Gastroesophageal sphincter (tissue), 4 donors: ENCODE measurements at regions not wholly inside any gene's neighbourhood (a gene's known extent, or its start where the extent isn't known, plus 50 kb on each side); places are given as distances from the start of the nearest gene placed in this dataset.

Source experiments
- ATAC-seq: fragments of 150-250 bp; one replicate; pipeline ENCODE4 v1.9.1; 2016; ENCODE audit warnings: mild to moderate bottlenecking, moderate library complexity
- H3K27ac ChIP-seq, 4 donors: fragments of 200-600 bp; sonication (generic) in 3 of 4; 1 replicate in 3 of 4; 2 replicates in 1 of 4; pipeline ENCODE4 v1.5.1; 2016 to 2019
- H3K27me3 ChIP-seq: fragments of 200-600 bp; sonication (generic); one replicate; pipeline ENCODE4 v1.5.1; 2019
- H3K36me3 ChIP-seq, 2 donors: fragments of 200-600 bp; sonication (generic); one replicate each; pipeline ENCODE4 v1.5.1; 2019; ENCODE audit warnings: control low read depth in 1 of 2
- H3K4me1 ChIP-seq, 3 donors: fragments of 200-600 bp; sonication (generic); 1 replicate in 2 of 3; 2 replicates in 1 of 3; pipeline ENCODE4 v1.5.1; 2016 to 2019; ENCODE audit warnings: control low read depth in 2 of 3
- H3K4me3 ChIP-seq, 2 donors: fragments of 200-600 bp; sonication (generic); one replicate each; pipeline ENCODE4 v1.5.1; 2019; ENCODE audit warnings: mild to moderate bottlenecking in 1 of 2, moderate library complexity in 1 of 2
- H3K9me3 ChIP-seq, 3 donors: fragments of 200-600 bp; sonication (generic); one replicate each; pipeline ENCODE4 v1.5.1; 2017 to 2019; ENCODE audit warnings: control low read depth in 2 of 3
- EP300 ChIP-seq: sonication (generic); formaldehyde crosslinking; IDR thresholded peaks from one replicate; pipeline ENCODE4 v1.6.1; 2017; ENCODE audit warnings: antibody characterized with exemption, mild to moderate bottlenecking
- POLR2A ChIP-seq, 2 donors: fragments of 450-650 bp; IDR thresholded peaks; one replicate each; pipeline ENCODE4 v1.6.1; 2017; ENCODE audit warnings: antibody characterized with exemption in 2 of 2, mild to moderate bottlenecking in 2 of 2, moderate library complexity in 1 of 2
- POLR2AphosphoS5 ChIP-seq: sonication (generic); formaldehyde crosslinking; IDR thresholded peaks from one replicate; pipeline ENCODE4 v1.6.1; 2017; ENCODE audit warnings: antibody characterized with exemption
- WGBS, 2 donors: methylation state at CpG; one replicate each; pipeline ENCODE4 v1.1.5; 2018; ENCODE audit warnings: low coverage in 1 of 2; 5-methylcytosine and 5-hydroxymethylcytosine counted together
- TF ChIP-seq, protein P1 (sequence below), 4 experiments: fragments of 200-600 bp in 2 of 4; fragments of 450-650 bp in 2 of 4; sonication (generic) in 1 of 4; IDR thresholded peaks; one replicate each; pipeline ENCODE4 v1.5.1; 2017 to 2019; ENCODE audit warnings: antibody characterized with exemption in 4 of 4, mild to moderate bottlenecking in 2 of 4, moderate library complexity in 2 of 4

DNA sequence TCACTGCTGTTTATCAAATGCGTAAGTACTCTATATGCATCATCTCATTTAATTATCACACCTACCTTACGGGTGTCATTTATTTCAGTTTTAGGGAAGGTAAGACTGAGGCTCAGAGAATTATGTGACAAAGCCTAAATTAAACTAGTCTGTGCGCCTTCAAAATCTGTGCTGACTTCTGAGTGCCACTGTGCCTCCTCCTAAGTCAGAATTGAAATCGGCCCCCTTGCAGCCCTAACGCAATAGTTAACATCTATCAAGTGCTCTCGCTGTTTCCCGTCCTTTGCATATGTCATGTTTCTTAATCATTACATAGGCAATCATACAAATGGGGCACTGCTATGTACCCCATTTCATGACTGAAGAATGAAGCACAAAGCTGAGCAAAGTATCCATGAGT, 79.0 kb upstream of the PDE10A start:
- Histone ChIP-seq H3K36me3 (no peaks in the 10 kb centered on the region), H3K9me3 (no peaks in the 10 kb centered on the region), H3K27me3 (no peaks in the 10 kb centered on the region), H3K4me3 (no peak overlapping the region), H3K4me1 (no peaks in the 10 kb centered on the region), H3K27ac (no peak overlapping the region)
- no peak for ATAC-seq
- no peak for TF ChIP-seq EP300
- no peak for TF ChIP-seq POLR2A (IDR thresholded peaks at IDR 0.05)
- no peak for TF ChIP-seq POLR2AphosphoS5
- TF ChIP-seq, protein P1, sequence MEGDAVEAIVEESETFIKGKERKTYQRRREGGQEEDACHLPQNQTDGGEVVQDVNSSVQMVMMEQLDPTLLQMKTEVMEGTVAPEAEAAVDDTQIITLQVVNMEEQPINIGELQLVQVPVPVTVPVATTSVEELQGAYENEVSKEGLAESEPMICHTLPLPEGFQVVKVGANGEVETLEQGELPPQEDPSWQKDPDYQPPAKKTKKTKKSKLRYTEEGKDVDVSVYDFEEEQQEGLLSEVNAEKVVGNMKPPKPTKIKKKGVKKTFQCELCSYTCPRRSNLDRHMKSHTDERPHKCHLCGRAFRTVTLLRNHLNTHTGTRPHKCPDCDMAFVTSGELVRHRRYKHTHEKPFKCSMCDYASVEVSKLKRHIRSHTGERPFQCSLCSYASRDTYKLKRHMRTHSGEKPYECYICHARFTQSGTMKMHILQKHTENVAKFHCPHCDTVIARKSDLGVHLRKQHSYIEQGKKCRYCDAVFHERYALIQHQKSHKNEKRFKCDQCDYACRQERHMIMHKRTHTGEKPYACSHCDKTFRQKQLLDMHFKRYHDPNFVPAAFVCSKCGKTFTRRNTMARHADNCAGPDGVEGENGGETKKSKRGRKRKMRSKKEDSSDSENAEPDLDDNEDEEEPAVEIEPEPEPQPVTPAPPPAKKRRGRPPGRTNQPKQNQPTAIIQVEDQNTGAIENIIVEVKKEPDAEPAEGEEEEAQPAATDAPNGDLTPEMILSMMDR (IDR thresholded peaks at IDR 0.05): no peak
- WGBS, 2 donors: 77 to 81% methylated on average over 6 to 7 of the region's 7 CpGs

DNA sequence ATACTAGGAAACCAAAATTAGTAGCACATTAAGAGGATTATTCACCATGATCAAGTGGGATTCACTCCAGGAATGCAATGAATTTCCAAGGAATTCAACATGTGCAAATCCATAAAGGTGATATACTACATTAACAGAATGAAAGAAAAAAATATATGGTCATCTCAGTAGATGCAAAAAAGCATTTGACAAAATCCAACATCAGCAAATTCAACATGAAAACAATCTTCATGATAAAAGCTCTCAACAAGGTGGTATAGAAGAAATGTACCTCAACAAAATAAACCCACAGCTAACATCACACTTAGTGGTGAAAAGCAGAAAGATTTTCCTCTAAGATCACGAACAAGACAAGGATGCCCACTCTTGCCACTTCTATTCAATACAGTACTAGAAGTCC, 74.4 kb upstream of the PDE10A start:
- WGBS, 2 donors: 79 to 91% methylated on average over 1 of the region's 1 CpG

DNA sequence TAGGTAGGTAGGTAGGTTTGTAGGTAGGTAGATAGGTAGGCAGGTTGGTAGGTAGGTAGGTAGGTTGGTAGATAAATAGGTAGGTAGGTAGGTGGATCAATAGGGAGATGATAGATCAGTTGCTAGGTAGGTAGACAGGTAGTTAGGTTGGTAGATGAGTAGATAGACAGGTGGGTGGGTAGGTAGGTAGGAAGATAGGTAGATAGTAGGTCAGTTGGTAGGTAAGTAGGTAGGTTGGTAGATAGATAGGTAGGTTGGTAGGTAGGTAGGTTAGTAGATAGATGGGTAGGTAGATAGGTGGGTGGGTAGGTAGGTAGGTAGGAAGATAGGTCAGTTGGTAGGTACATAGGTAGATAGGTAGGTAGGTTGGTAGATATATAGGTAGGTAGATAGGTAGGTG, 72.0 kb upstream of the PDE10A start:
- Histone ChIP-seq H3K4me1 (no peaks in the 10 kb centered on the region), H3K4me3 (no peak overlapping the region), H3K9me3 (no peaks in the 10 kb centered on the region), H3K36me3 (no peaks in the 10 kb centered on the region), H3K27me3 (peaks cover 4% of the 10 kb centered on the region), H3K27ac (no peak overlapping the region)
- TF ChIP-seq POLR2AphosphoS5 (no peak), EP300 (no peak), POLR2A (IDR thresholded peaks at IDR 0.05) (no peak)
- TF ChIP-seq, protein P1 (IDR thresholded peaks at IDR 0.05): no peak
- ATAC-seq: no peak

More for the DNA sequence above, 74.4 kb upstream of the PDE10A start:
- Histone ChIP-seq H3K4me3 (no peak overlapping the region), H3K4me1 (no peaks in the 10 kb centered on the region), H3K9me3 (no peaks in the 10 kb centered on the region), H3K27me3 (peaks cover 4% of the 10 kb centered on the region), H3K27ac (no peak overlapping the region), H3K36me3 (no peaks in the 10 kb centered on the region)
- TF ChIP-seq EP300: no peak
- no peak for ATAC-seq

DNA sequence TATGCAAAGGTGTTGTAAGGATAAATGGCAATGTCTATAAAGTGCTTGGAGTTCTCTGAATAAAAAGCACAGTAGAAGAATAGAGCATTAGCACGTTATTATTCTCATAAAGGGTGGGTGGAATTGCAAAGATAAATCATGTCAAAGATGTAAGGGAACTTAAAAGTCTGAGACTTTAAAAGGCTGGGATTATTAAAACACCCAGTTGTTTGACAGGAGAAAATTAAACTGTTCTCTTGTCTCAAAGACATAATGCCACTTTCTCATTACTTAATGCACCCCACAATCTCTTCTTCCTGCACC, 70.4 kb upstream of the PDE10A start:
- Histone ChIP-seq H3K9me3 (no peaks in the 10 kb centered on the region), H3K27me3 (peaks cover 4% of the 10 kb centered on the region), H3K27ac (no peak overlapping the region), H3K4me1 (no peaks in the 10 kb centered on the region), H3K4me3 (no peak overlapping the region), H3K36me3 (no peaks in the 10 kb centered on the region)
- WGBS, 2 donors: 47 to 86% methylated on average over 1 of the region's 1 CpG
- TF ChIP-seq POLR2AphosphoS5 (no peak), EP300 (no peak), POLR2A (IDR thresholded peaks at IDR 0.05) (no peak)
- TF ChIP-seq, protein P1 (IDR thresholded peaks at IDR 0.05): no peak
- ATAC-seq: no peak

DNA sequence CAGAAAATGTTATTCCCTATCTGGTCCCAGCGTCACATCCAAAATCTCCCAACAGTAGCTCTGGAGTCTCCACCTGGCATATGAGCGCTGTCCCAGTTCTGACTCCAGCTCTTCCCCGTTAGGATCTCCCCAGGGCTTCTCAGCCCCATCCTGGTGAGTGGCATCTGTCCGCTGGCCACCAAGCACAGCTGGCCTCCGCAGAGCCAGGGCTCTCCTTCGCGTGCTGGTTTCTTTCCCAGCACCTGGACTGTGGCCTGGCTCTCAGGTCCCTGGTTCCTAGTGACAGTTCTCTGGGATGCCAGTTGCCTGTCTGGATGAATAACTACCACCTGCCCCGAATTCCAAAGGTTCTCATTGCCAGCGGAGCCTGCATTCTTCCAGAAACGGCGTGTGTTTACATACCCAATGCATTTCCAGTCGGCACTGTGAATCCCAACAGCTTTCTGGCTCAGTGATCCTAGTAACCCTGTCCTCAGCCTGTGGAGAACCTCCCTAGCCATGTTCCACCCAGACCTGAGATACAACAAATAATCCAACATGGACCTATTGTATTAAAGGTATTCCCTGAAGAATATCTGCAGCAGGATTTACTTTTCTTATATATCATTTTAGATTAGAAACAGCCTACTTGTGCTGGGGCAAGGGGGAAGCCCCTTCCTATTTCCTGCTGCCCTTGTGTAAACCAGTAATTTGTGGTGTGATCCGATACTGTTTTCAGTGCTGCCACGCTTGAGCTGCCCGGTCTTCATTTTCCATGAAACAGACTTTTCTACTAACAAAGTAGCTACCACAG, 69.9 kb upstream of the PDE10A start:
- Histone ChIP-seq H3K4me3 (no peak overlapping the region), H3K4me1 (no peaks in the 10 kb centered on the region), H3K27me3 (peaks cover 4% of the 10 kb centered on the region), H3K9me3 (no peaks in the 10 kb centered on the region), H3K36me3 (no peaks in the 10 kb centered on the region), H3K27ac (no peak overlapping the region)
- WGBS, 2 donors: 75 to 79% methylated on average over 7 to 13 of the region's 15 CpGs
- no peak for ATAC-seq
- TF ChIP-seq EP300 (no peak), POLR2AphosphoS5 (no peak)
- TF ChIP-seq, protein P1 (IDR thresholded peaks at IDR 0.05): no peak
